Sigmoid colon (tissue), 6 donors: ENCODE measurements at regions not wholly inside any gene's neighbourhood (a gene's known extent, or its start where the extent isn't known, plus 50 kb on each side); places are given as distances from the start of the nearest gene placed in this dataset.

Source experiments
- DNase-seq: peaks from one replicate; pipeline ENCODE4 v3.0.0-alpha.2; 2019
- H3K27ac ChIP-seq, 4 donors: fragments of 200-600 bp; sonication (generic); one replicate each; pipeline ENCODE4 v1.5.1; 2016 to 2019; ENCODE audit warnings: mild to moderate bottlenecking in 1 of 4
- H3K27me3 ChIP-seq, 3 donors: fragments of 200-600 bp; sonication (generic); one replicate each; pipeline ENCODE4 v1.5.1; 2019; ENCODE audit warnings: mild to moderate bottlenecking in 1 of 3
- H3K36me3 ChIP-seq, 4 donors: fragments of 200-600 bp; sonication (generic); one replicate each; pipeline ENCODE4 v1.5.1; 2016 to 2019
- H3K4me1 ChIP-seq, 4 donors: fragments of 200-600 bp; sonication (generic); one replicate each; pipeline ENCODE4 v1.5.1; 2017 to 2019
- H3K4me3 ChIP-seq, 4 donors: fragments of 200-600 bp; sonication (generic); one replicate each; pipeline ENCODE4 v1.5.1; 2017 to 2019; ENCODE audit warnings: mild to moderate bottlenecking in 2 of 4, moderate library complexity in 1 of 4
- H3K9me3 ChIP-seq, 4 donors: fragments of 200-600 bp in 3 of 4; sonication (generic) in 3 of 4; one replicate each; pipeline versions ENCODE4 v1.5.1 to v1.6.1; 2013 to 2019
- EP300 ChIP-seq, 4 donors: sonication (generic); formaldehyde crosslinking; IDR thresholded peaks; one replicate each; pipeline ENCODE4 v1.6.1; 2017; ENCODE audit warnings: antibody characterized with exemption in 4 of 4
- POLR2A ChIP-seq, 2 donors: fragments of 450-650 bp; IDR thresholded peaks; one replicate each; pipeline ENCODE4 v1.6.1; 2016; ENCODE audit warnings: antibody characterized with exemption in 2 of 2, mild to moderate bottlenecking in 2 of 2, moderate library complexity in 2 of 2
- POLR2AphosphoS5 ChIP-seq, 4 donors: sonication (generic); formaldehyde crosslinking; IDR thresholded peaks; one replicate each; pipeline ENCODE4 v1.6.1; 2017; ENCODE audit warnings: antibody characterized with exemption in 4 of 4
- WGBS, 2 donors: extraction: QIAGEN DNeasy Blood & Tissue Kit; methylation state at CpG; one replicate each; pipeline ENCODE4 v1.1.7; 2013; 5-methylcytosine and 5-hydroxymethylcytosine counted together
- intact Hi-C: fragments of 100-400 bp; cut with DNase I; formaldehyde crosslinking; loops from one replicate; pipeline ENCODE4 v1.15.1; 2023
- TF ChIP-seq, protein P1 (sequence below), 4 experiments: fragments of 450-650 bp in 3 of 4; fragments of 200-600 bp in 1 of 4; IDR thresholded peaks; one replicate each; pipeline ENCODE4 v1.5.1; 2016 to 2019; ENCODE audit warnings: antibody characterized with exemption in 4 of 4, mild to moderate bottlenecking in 3 of 4, moderate library complexity in 2 of 4
- donor health status: healthy with polysubstance abuse.
- donor health status: healthy.

DNA sequence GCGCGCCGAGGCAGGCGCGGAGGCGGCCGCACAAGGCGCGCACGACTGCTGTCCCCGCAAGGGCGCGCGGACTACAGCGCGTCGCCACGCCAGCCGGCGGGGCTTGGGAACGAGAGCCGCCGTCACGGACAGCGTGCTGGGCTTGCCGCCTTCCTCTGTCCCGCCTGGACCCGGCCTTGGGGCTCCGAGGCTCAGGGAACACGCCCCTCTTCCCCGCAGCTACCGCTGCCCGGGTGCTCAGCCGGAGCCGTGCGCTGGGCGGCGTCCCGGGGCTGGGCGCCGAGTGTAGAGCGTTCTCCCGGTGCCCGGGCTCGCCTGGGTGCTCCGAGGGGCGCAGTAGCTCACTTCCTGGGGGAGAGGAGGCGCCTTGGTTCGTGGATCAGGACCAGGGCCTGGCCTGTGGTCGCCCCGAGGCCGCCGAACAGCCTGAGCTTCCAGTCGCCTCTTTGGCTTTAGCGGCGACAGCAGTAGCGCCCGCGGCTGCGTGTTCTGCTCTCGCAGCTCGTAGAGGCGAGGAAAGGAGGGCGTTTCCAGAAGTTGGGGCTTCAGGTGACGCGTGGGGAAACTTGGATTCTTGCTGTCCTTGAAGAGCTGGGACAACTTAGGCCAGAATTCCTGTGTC is 226.7 kb upstream of the C2CD4B start:
- Histone ChIP-seq H3K27me3 (no peaks in the 10 kb centered on the region), H3K36me3 (no peaks in the 10 kb centered on the region), H3K4me1 (peaks cover 0 to 28% (median 15%) of the 10 kb centered on the region in 4 donors), H3K4me3 (peak overlapping the region; percentile 60 to 88 (median 84)), H3K27ac (peak overlapping the region; percentile 80 to 91 (median 82)), H3K9me3 (no peaks in the 10 kb centered on the region)
- 0 to 1% methylated on average over 66 of the region's 66 CpGs for WGBS, 2 donors
- intact Hi-C loops = loop anchor here (2.0 kb wide), 3 partner anchors 83 to 351 kb away; no protein-coding TSS in a partner anchor
- peak; percentile 79 for DNase-seq
- TF ChIP-seq, protein P1, sequence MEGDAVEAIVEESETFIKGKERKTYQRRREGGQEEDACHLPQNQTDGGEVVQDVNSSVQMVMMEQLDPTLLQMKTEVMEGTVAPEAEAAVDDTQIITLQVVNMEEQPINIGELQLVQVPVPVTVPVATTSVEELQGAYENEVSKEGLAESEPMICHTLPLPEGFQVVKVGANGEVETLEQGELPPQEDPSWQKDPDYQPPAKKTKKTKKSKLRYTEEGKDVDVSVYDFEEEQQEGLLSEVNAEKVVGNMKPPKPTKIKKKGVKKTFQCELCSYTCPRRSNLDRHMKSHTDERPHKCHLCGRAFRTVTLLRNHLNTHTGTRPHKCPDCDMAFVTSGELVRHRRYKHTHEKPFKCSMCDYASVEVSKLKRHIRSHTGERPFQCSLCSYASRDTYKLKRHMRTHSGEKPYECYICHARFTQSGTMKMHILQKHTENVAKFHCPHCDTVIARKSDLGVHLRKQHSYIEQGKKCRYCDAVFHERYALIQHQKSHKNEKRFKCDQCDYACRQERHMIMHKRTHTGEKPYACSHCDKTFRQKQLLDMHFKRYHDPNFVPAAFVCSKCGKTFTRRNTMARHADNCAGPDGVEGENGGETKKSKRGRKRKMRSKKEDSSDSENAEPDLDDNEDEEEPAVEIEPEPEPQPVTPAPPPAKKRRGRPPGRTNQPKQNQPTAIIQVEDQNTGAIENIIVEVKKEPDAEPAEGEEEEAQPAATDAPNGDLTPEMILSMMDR (IDR thresholded peaks at IDR 0.05) = peak; percentile 25 to 45 (median 34)
- TF ChIP-seq EP300 (IDR thresholded peaks at IDR 0.05) = no peak
- peak in 1 of 4 donors; percentile 29 for TF ChIP-seq POLR2AphosphoS5 (IDR thresholded peaks at IDR 0.05)

DNA sequence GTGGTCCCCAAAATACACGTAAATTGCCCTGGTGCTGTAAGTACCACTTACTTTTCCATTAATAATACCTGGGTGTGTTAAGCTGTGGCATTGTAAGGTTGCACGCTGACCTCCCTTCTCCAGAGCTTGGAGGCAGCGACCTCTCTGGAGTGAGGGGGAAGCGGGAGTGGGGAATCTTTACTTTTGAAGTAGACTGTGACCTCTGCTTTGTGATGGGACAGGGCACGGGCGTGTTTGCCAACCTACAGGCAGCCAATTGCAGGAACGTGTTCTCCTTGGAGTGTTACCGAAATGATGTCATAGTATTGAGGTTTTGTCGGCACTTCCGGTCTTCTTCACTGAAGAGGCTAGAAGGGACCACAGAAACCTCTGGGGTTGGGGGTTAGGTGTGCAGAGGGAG is 227.3 kb upstream of the C2CD4B start:
- intact Hi-C loops = loop anchor here (2.0 kb wide), 1 partner anchor 82 kb away; no protein-coding TSS in a partner anchor
- H3K27ac ChIP-seq = peak overlapping the region; percentile 80 to 91 (median 82)
- H3K4me1 ChIP-seq = peaks cover 0 to 28% (median 15%) of the 10 kb centered on the region in 4 donors
- DNase-seq = no peak
- H3K36me3 ChIP-seq = no peaks in the 10 kb centered on the region
- no peaks in the 10 kb centered on the region for H3K9me3 ChIP-seq
- no peaks in the 10 kb centered on the region for H3K27me3 ChIP-seq
- 17 to 29% methylated on average over 10 of the region's 10 CpGs for WGBS, 2 donors
- H3K4me3 ChIP-seq = peak overlapping the region; percentile 60 to 88 (median 84)
- TF ChIP-seq POLR2A (IDR thresholded peaks at IDR 0.05) (no peak), EP300 (IDR thresholded peaks at IDR 0.05) (no peak), POLR2AphosphoS5 (IDR thresholded peaks at IDR 0.05) (no peak)
- TF ChIP-seq, protein P1 (IDR thresholded peaks at IDR 0.05) = no peak

DNA sequence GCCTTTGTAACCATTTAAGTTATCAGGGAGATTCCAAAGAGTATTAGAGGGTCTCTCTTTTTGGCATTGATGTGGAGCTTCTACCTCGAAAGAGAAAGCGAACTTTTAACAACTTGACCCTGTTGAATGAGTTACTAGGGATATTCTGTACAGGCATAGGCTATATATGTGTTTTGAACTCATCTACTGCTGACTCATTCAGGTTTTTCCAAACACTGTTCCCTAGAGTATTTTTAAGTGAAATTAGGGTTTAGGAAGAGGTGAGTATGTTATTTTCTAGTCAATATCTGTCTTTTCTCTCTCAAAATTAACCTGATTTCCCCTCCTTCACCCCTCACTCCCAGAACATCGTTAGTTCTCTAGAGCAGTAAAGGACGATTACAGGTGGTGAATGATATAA is 228.1 kb upstream of the C2CD4B start:
- DNase-seq = no peak
- Histone ChIP-seq H3K9me3 (no peaks in the 10 kb centered on the region), H3K4me3 (no peak overlapping the region), H3K27me3 (no peaks in the 10 kb centered on the region), H3K4me1 (peaks cover 0 to 28% (median 15%) of the 10 kb centered on the region in 4 donors), H3K36me3 (no peaks in the 10 kb centered on the region), H3K27ac (no peak overlapping the region)
- intact Hi-C loops = loop anchor here (2.0 kb wide), 1 partner anchor 82 kb away; no protein-coding TSS in a partner anchor
- 86 to 92% methylated on average over 4 of the region's 4 CpGs for WGBS, 2 donors
- TF ChIP-seq, protein P1 (IDR thresholded peaks at IDR 0.05) = no peak
- TF ChIP-seq POLR2AphosphoS5 (IDR thresholded peaks at IDR 0.05) (no peak), EP300 (IDR thresholded peaks at IDR 0.05) (no peak), POLR2A (IDR thresholded peaks at IDR 0.05) (no peak)

DNA sequence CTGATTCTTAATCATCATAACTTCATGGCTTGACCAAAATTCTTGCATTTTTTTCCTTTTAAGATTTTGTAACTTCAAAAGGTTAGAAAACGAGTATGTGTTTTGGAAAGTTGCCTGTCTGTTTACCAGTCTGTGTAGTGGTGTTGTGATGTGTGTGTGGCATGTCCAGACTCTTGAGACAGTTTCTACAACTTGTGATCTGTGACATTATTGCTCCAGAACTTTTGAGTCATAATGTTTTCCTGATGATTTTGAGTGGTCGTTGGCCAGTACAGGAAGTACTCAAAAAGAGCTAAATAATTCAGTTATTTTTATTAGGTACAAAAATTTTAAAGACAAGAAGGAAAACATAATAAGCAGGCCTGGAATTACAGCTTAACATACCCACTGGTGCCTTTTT is 229.0 kb upstream of the C2CD4B start:
- TF ChIP-seq, protein P1 (IDR thresholded peaks at IDR 0.05) = no peak
- TF ChIP-seq EP300 (IDR thresholded peaks at IDR 0.05) (no peak), POLR2AphosphoS5 (IDR thresholded peaks at IDR 0.05) (no peak), POLR2A (IDR thresholded peaks at IDR 0.05) (no peak)
- no peaks in the 10 kb centered on the region for H3K27me3 ChIP-seq
- 50 to 53% methylated on average over 2 of the region's 2 CpGs for WGBS, 2 donors

More for the DNA sequence above, 229.0 kb upstream of the C2CD4B start:
- H3K36me3 ChIP-seq = no peaks in the 10 kb centered on the region
- peaks cover 0 to 28% (median 15%) of the 10 kb centered on the region in 4 donors for H3K4me1 ChIP-seq
- H3K27ac ChIP-seq = no peak overlapping the region
- intact Hi-C loops = no loop called here
- DNase-seq = no peak
- H3K9me3 ChIP-seq = no peaks in the 10 kb centered on the region
- H3K4me3 ChIP-seq = no peak overlapping the region
